Endometrial microvascular endothelial cells (primary cell): ENCODE measurements at regions not wholly inside any gene's neighbourhood (a gene's known extent, or its start where the extent isn't known, plus 50 kb on each side); places are given as distances from the start of the nearest gene placed in this dataset.

Experiments used
- in situ Hi-C: cut with HindIII; loops from 2 replicates; pipeline ENCODE4 v1.10.0; 2017; ENCODE audit warnings: low sequenced_read_pairs, low pct_unique_long_range_greater_than_20kb; ENCODE audit errors: inconsistent ontology term

DNA sequence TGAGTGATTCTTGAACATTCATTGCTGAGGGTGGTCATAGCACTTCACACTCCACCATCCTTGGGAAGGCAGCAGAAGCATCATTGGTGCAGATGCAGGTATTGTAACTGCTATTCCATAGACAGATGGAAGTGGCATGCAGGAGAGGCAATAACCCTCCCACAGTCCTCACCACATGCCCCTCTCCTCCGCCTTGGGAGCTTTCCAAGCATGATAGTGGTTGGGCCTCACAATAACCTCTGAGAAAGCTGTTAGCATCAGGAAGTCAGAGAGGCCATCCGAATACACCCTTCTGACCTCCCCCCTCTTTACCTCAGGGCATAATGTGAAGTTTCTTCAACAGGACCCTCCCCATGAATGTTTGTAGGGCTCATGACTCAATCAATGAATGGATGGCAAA lies 177.9 kb downstream of the KATNAL1 start:
- in situ Hi-C loops, result no loop called here

DNA sequence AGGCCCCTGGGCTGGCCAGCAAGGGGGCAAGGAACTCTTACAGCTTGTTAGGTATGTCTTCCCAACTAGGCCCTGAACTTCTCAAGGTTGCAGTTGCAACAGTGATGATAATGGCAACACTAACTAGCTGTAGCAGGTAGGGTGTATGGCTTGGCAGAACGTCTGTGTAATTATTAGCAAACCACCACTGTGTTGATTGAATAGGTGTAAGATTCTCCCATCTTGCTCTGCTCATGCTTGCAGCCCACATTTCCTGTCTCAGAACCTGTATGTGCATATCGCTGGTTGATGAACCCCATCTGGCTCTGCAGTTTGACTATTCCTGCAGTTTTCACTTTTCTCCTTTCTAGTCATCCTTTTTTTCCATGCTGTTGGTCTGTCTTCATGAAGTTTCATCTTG lies 178.8 kb downstream of the KATNAL1 start:
- in situ Hi-C loops, result no loop called here

DNA sequence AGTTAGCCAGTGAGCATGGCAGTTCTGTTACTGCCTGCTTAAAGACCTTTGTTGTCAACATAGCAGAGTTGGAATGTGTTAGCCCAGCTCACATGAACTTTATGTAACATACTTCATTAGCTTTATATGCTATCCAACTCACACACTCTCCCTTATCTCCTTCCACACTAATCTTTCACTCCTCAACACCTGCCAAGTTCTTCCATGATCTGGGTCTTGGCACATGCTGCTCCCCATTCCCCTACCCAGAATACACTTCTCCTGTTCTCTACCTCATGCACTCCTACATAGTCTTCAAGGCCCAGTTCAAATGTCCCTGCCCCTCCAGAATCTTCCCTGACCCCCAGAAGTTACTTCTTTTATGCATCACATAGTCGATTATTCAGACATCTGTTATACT lies 179.3 kb downstream of the KATNAL1 start:
- in situ Hi-C loops, result no loop called here

DNA sequence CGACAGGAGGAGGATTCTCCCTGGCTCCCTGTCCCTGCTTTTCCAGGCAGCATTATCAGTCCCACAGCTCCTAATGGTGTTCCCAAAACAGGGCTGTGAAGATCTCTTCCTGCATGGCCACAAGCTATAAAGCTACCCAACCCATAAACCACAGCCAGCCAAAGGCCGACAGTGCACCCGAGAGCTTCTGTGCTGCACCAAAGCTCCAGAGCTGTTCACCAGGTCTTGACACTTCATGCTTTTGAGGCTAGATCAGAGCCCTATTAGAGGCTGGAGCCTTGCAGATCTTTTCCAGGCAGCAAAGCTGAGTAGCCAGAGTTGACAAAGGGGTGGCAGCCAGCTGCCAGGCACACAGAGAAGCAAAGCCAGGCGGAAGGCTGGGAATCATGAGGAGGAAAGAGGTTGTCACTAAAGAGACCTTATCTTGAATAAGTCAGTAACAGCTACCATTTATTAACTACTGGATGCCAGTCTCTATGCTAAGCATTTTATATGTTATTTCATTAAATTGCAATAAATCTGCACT lies 180.4 kb downstream of the KATNAL1 start:
- in situ Hi-C loops, result no loop called here

DNA sequence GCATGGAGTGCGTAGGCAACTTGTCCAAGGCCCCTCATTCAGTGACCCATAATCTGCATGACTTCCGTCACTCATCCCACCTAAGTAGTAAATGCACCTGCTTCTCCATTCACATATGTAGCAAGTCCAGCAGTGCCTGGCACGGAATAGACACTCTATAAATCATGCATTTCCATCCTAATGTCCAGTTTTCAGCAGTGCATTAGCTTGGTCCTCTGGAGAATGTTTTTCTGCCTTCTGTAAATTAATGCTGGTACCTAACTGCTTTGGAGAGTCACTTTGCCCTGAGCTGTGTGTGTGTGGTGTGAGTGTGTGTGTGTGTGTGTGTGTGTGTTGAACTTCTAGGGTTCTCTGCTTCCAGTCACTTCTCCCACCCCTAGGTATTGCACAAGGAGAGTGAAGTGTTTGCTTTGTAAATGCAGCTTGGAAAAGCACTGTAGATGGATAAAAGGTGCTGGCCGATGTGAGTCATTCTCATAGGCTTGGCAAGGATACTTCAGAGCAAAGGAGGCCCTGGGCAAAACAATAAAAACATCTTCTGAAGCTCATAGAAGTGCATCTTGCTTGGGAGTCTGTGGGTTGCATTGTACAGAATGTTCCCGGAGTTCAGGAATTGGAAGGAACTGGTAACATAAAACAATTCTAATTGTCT lies 181.8 kb downstream of the KATNAL1 start:
- in situ Hi-C loops, result no loop called here

DNA sequence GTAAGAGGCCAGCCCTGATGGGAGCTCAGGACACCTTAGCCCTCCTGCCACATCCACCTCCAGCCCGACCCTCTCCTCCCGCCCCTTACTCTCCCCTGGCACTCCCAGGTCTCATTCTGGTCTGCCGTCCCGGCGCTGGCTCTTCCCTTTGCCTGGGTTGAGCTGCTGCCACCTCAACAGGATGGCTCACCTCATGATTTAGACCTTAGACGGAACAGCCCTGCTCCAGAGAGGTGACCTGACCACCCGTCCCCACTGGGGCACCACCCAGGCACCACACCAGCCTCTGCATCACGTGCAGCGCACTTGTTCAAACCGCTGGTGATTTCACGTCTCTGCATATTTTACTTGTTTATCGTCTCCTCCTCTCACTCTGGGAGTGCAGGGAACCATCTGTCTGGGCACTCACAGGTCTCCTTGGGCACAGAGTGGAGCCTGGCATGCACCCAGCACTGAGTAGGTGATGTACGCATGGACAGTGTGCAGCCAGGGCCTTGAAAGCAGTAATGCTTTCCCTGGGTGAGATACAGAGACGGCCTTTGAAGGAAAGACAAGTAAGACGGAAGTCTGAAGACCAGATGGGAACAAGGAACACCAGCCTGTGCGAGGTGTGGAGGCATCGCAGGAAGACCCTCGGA lies 183.1 kb downstream of the KATNAL1 start:
- in situ Hi-C loops, result no loop called here

DNA sequence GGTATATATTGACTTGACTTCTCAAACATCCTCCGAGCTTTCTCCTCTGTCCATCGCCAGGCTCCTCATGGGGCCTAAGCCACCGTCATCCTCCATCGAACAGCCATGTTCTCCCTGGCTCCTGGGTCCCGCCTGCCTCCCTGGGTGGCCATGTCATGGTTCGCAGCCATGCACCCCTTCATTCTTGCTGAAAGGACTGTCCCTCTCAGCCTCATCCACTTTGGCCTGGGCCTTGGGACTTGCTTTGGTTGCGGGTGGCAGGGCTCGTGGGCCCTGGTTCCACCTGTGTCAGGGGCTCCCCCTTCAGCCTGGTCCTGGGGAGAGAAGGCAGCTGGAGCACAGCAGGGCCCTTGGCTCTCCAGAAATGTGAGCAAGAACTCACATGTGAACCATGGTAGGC lies 183.8 kb downstream of the KATNAL1 start:
- in situ Hi-C loops, result no loop called here

DNA sequence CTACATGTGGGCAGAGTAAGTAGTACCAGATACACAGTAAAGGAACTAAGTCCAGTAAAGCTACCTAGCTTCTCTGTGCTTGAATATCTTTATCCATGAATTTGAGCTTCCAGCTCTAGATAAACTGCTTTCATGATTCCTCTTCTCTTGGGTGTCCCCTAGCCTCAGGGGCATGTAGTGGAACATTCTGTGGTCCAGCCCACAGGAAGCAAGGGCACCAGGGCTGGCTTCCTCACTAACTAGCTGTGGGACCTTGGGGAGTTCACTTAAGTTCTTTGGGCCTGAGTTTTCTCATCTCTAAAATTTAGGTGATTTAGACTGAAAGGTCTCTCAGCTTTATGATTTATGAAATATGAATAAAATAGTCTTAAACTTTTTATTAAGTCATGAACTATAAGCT lies 185.7 kb downstream of the KATNAL1 start:
- in situ Hi-C loops, result no loop called here

DNA sequence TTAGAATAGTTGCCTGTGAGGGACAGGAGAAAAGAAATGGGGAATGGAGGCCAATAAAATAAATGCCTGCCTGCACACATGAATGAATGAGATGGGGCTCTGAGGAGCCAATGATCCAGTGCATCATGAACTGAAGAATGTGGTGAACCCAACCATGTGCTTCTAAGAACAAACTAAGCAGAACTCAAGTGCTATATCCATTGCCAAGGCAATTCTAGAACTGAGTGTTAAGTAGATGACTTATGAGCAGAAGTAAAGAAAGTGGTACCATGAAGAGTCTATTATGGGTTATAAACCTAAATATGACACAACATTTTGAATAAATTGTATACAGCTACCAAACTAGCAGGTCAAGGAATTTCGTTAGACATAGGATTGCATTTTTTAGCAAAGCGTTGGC lies 186.1 kb downstream of the KATNAL1 start:
- in situ Hi-C loops, result no loop called here

DNA sequence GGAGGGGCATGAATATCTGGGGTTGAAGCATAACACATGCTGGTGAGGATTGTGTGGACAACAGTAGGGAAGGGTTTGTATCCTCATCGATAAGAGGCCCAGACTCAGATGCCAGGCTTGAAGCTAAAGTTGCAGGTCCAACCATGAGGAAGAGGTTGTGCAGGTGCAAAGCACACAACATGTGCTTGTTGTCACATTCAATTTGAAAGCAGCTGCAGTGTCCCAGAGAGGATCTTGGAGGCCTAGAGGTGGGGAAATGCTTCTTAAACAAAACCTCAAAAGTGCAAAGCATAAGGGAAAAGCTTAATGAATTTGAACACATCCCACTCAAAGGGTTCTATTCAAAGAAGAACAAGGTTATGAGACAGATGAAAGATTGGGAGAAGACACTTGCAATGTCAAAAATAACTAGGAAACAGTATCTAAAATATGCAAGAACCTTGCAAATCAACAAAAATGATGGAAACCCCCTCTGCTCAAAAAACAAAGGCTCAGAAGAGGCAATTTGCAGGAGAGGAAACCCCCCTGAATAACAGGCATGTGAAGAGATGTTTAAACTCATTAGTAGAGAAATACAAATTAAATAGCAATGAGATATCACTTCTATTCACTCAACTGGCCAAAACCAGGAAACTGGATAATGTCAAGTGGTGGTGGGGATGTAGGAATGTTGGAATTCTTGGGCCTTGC lies 187.1 kb downstream of the KATNAL1 start:
- in situ Hi-C loops, result no loop called here

DNA sequence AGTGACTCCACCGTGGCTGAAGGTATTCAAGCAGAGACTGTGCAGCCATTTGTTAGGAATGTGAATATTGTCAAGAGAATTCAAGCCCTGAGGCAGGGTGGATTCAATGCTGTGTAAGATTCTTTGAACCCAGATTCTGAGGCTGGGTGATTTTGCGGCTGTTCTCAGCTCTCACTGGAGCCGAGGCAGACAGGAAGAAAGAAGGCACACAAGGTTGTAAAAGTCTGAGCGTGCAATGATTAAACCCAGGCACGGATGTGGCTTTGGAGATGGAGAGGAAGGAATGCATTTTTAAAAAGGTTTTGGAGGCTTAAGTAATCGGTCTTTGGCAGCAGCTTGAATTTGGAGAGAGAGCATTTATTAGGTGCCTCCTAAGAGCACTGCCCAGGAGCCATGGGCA lies 187.9 kb downstream of the KATNAL1 start:
- in situ Hi-C loops, result no loop called here

DNA sequence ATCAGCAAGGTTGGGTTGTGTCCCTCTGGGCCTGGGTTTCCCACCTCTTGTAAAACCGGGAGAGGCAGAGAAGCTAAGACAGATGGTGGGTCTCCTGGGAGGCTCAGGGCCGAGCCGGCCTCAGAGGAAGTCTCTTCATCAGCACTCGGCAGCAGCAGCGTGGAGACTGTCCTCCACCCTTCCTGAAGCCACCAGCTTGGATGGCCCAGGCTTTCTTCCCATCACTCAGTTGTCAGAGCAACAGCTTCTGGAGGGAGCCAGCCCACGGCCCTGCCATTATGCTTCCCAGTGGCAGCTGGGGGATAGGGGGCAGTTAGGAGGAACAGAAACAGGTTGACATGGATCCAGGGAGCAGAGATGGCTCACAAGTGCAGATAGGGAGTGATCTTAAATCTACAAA lies 191.0 kb downstream of the KATNAL1 start:
- in situ Hi-C loops, result no loop called here

DNA sequence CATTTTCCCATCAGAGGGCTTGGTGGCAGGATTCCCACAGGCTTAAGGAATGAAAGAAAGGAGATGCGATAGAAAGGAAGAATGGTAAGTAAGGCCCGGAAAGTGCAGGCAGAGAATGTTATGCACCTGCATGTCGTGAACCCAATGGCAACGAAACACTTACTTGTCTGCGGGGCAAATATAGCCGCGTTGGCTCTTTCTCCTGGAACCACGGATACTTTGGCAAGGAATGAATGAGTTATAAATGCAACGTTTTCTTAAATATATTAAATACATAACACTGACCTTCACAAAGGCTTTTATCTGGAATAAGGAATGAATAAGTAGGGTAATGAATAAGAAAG lies 192.1 kb downstream of the KATNAL1 start:
- in situ Hi-C loops, result no loop called here

DNA sequence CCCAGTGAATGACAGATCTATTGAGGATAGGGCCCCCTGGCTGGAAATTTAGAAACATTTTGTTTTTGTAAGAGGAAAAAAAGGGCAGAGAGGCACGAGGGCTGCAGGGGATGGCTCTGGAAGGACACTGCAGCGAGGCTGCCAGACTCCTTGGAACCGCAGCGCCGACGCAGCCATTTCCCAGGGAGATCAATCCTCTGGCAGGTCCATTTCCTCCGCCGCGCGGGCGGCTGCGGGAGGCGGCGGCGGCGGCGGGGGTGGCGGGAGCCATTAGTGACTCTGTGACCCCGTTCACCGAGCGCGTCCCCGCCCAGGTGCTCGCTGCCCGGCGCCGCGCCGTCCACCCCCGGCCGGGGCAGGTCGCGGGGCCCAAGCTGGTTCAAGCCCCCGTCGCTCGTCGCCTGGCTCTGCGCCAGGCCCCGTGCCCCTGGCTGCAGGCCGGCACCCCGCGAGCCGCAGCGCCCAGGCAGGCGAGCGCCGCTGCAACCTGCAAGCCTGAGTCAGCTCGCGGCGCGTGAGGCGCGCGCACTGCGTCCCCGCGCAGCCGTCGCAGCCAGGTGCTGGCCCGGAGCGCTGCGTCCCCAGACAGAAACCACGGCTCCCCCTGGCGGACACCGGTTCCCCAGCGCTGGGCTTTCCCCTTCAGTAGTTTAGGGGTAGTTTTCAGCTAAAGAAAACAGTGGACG lies 192.6 kb downstream of the KATNAL1 start:
- in situ Hi-C loops, result no loop called here

DNA sequence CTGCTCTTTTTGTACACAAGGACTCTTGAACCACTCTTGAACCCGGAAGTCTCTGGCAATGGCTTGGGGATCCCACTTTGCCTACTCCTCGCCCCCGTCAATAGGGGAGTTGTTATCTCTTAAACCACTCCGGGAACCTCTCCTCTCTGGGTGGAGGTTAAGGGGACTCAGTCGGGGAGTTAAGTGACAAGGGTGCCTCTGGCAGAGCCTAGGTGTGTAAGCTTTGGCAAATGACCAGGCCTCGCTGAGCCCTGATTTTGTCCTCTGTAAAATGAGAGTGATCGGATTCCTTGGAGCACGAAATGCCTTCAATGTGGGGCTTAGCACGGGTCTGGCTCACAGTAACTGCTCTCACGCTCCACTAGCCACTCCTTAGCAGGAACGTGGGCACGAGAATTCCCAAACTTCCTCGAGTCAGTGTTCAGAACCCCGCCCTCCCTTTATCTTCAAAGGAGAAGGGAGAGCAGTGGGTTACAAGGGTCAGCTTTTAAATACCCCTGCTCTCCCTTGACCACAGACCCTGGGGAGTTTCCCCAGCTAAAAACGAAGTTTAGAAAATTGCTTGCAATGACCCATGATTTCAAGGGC lies 193.3 kb downstream of the KATNAL1 start:
- in situ Hi-C loops, result no loop called here

DNA sequence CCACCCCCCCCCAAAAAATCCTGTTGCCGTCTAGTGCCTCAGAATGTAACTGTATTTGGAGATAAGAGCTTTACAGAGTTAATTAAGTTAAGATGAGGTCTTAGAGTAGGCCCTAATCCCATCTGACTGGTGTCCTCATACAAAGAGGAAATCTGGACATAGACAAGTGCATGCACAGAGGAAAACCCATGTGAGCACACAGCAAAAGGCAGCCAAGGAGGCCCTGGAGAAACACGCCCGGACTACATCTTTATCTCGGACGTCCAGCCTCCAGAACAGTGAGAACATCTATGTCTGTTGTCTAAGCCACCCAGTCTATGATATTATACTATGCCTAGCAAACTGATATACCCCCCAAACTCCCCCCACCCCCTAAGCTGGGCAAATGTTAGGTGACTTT lies 193.8 kb downstream of the KATNAL1 start:
- in situ Hi-C loops, result no loop called here

DNA sequence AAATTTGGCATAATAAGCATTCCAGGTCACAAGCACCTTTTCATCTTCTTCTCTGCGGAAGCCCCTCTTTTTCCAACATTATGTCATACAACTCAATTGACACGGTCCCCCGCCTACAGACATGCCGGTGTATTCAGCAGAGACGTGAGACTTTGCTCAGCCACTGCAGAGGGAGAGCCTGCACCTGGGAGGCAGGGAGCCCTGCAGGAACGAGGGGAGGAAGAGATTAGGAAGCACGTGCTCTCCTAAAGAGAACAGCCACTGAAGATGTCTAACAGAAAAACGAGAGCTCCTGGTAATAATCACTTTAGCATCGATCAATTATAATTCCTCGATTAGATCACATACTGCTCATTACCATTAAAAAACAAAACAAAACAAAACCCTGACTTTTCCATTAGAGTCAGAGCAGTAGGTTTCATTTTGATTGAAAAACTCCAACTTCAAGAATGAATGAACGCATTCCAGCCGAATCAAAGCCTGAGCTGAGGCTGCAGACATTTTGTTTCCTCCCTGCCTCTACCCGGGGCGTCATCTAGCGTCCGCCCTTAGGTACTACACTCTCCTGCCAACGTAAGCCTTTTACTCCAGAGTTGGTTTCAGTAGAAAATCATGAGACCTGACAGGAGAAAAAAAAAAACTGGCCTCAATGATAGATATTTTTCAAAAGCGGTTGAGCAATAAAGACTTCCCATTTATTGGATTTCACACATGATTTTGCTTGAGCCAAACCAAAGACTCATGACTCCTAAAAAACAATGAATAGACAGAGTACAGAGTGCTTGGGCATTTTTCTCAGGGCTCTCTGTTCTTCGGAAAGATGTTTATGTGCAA lies 194.5 kb downstream of the KATNAL1 start:
- in situ Hi-C loops, result no loop called here

DNA sequence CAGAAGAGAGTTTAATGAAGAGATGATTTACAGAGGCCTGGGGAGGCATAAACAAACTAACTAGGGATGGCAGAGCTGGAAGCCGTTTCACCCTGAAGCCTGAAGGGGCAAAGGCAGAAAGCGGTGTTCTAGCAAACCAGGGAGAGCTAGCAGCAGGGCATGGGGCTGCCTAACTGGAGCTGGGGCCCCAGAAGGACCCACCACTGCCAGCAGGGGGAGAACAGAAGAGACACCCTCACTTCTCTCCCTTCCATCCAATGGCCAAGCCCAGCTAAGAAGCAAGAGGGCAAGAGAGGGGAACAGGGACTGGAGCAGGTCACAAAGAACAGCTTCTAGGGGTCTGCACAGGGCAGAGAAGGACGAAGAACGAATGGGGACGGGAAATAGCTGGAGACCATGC lies 195.5 kb downstream of the KATNAL1 start:
- in situ Hi-C loops, result no loop called here
